Stomach (tissue), 8 donors: ENCODE measurements at regions not wholly inside any gene's neighbourhood (a gene's known extent, or its start where the extent isn't known, plus 50 kb on each side); places are given as distances from the start of the nearest gene placed in this dataset.

ENCODE experiments used
- DNase-seq, 2 donors: peaks; one replicate each; pipeline versions ENCODE4 v3.0.0 to v3.0.0-alpha.2; 2013 to 2019
- H3K27ac ChIP-seq, 5 donors: fragments of 200-600 bp in 4 of 5; sonication (generic) in 4 of 5; one replicate each; pipeline ENCODE4 v1.5.1; 2013 to 2019; ENCODE audit warnings: mild to moderate bottlenecking in 1 of 5, moderate library complexity in 1 of 5
- H3K27me3 ChIP-seq, 3 donors: fragments of 200-600 bp; sonication (generic); one replicate each; pipeline ENCODE4 v1.5.1; 2017 to 2019; ENCODE audit warnings: mixed run types in 1 of 3
- H3K36me3 ChIP-seq, 4 donors: fragments of 200-600 bp; sonication (generic); 1 replicate in 3 of 4; 2 replicates in 1 of 4; pipeline ENCODE4 v1.5.1; 2016 to 2019
- H3K4me1 ChIP-seq, 4 donors: fragments of 200-600 bp; sonication (generic); one replicate each; pipeline ENCODE4 v1.5.1; 2016 to 2019
- H3K4me3 ChIP-seq, 4 donors: fragments of 200-600 bp; sonication (generic) in 3 of 4; one replicate each; pipeline ENCODE4 v1.5.1; 2016 to 2019; ENCODE audit warnings: mild to moderate bottlenecking in 1 of 4
- H3K9me3 ChIP-seq, 4 donors: fragments of 200-600 bp; sonication (generic); one replicate each; pipeline ENCODE4 v1.5.1; 2016 to 2019
- EP300 ChIP-seq: sonication (generic); formaldehyde crosslinking; IDR thresholded peaks from one replicate; pipeline ENCODE4 v1.6.1; 2017; ENCODE audit warnings: antibody characterized with exemption
- POLR2A ChIP-seq, 4 donors: fragments of 450-650 bp; IDR thresholded peaks; one replicate each; pipeline ENCODE4 v1.6.1; 2016; ENCODE audit warnings: antibody characterized with exemption in 4 of 4, control low read depth in 2 of 4, mild to moderate bottlenecking in 1 of 4, moderate library complexity in 1 of 4
- POLR2AphosphoS5 ChIP-seq, 3 donors: sonication (generic); formaldehyde crosslinking; IDR thresholded peaks; one replicate each; pipeline ENCODE4 v1.6.1; 2016; ENCODE audit warnings: antibody characterized with exemption in 3 of 3
- WGBS, 5 donors: extraction: QIAGEN DNeasy Blood & Tissue Kit in 3 of 5; methylation state at CpG; one replicate each; pipeline versions ENCODE4 v1.1.5 to v1.1.7; 2013 to 2018; 5-methylcytosine and 5-hydroxymethylcytosine counted together
- intact Hi-C: fragments of 100-400 bp; cut with DNase I; formaldehyde crosslinking; loops from one replicate; pipeline ENCODE4 v1.15.1; 2023; ENCODE audit warnings: low total_unique reads
- TF ChIP-seq, protein P1 (sequence below), 7 experiments: fragments of 450-650 bp in 4 of 7; fragments of 200-600 bp in 3 of 7; sonication (generic) in 3 of 7; IDR thresholded peaks; one replicate each; pipeline ENCODE4 v1.5.1; 2016 to 2019; ENCODE audit warnings: antibody characterized with exemption in 7 of 7, control low read depth in 2 of 7, mild to moderate bottlenecking in 1 of 7
- donor health status: healthy with polysubstance abuse.
- donor health status: Bipolar disorder and iron deficiency.
- donor health status: healthy.

- no peaks in the 10 kb centered on the region for H3K9me3 ChIP-seq
- no peak overlapping the region for H3K27ac ChIP-seq
- TF ChIP-seq POLR2A (IDR thresholded peaks at IDR 0.05) (no peak), POLR2AphosphoS5 (IDR thresholded peaks at IDR 0.05) (no peak), EP300 (no peak)
- TF ChIP-seq, protein P1, sequence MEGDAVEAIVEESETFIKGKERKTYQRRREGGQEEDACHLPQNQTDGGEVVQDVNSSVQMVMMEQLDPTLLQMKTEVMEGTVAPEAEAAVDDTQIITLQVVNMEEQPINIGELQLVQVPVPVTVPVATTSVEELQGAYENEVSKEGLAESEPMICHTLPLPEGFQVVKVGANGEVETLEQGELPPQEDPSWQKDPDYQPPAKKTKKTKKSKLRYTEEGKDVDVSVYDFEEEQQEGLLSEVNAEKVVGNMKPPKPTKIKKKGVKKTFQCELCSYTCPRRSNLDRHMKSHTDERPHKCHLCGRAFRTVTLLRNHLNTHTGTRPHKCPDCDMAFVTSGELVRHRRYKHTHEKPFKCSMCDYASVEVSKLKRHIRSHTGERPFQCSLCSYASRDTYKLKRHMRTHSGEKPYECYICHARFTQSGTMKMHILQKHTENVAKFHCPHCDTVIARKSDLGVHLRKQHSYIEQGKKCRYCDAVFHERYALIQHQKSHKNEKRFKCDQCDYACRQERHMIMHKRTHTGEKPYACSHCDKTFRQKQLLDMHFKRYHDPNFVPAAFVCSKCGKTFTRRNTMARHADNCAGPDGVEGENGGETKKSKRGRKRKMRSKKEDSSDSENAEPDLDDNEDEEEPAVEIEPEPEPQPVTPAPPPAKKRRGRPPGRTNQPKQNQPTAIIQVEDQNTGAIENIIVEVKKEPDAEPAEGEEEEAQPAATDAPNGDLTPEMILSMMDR (IDR thresholded peaks at IDR 0.05): no peak
- peaks cover 0 to 31% (median 11%) of the 10 kb centered on the region in 3 donors for H3K27me3 ChIP-seq
- H3K36me3 ChIP-seq: no peaks in the 10 kb centered on the region
- intact Hi-C loops: no loop called here
- 79 to 90% (median 89%) methylated on average over 3 of the region's 3 CpGs for WGBS, 5 donors
- no peak overlapping the region for H3K4me3 ChIP-seq
- H3K4me1 ChIP-seq: no peaks in the 10 kb centered on the region
- no peak for DNase-seq
Observed at GRCh38 chr12:4969405-4969804, 59.7 kb downstream of the KCNA1 start.

DNA sequence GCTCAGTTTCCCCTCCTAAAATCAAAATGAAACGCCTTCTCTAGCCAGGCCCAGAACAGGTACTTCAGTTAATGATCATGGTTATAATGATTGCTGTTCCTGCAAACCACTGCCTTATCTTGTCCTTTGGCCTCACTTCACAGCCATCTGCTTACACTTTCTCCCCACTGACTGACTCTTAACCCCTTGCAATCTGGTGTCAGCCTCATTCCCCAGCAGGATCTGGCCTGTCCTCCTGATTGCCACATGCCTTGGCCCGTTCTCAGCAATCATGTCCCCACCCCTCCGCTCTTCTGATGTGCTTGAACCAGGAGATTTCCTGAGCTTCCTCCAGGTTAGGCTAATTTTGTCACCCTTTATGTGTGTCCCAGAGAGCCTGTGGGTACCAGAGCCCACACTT, 64.5 kb downstream of the KCNA1 start:
- Histone ChIP-seq H3K4me1 (no peaks in the 10 kb centered on the region), H3K27ac (no peak overlapping the region), H3K27me3 (peaks cover 0 to 29% (median 7%) of the 10 kb centered on the region in 3 donors), H3K36me3 (no peaks in the 10 kb centered on the region), H3K9me3 (no peaks in the 10 kb centered on the region), H3K4me3 (no peak overlapping the region)
- WGBS, 5 donors: 57 to 68% (median 64%) methylated on average over 3 of the region's 3 CpGs
- intact Hi-C loops: no loop called here
- DNase-seq: no peak
- TF ChIP-seq POLR2AphosphoS5 (IDR thresholded peaks at IDR 0.05) (no peak), POLR2A (IDR thresholded peaks at IDR 0.05) (no peak), EP300 (no peak)
- TF ChIP-seq, protein P1 (IDR thresholded peaks at IDR 0.05): no peak

GRCh38 chr12:4975574-4975973, 65.9 kb downstream of the KCNA1 start:
- Histone ChIP-seq H3K27me3 (peaks cover 0 to 34% (median 7%) of the 10 kb centered on the region in 3 donors), H3K9me3 (no peaks in the 10 kb centered on the region), H3K4me1 (no peaks in the 10 kb centered on the region), H3K27ac (no peak overlapping the region), H3K4me3 (no peak overlapping the region), H3K36me3 (no peaks in the 10 kb centered on the region)
- intact Hi-C loops: no loop called here
- DNase-seq: peak in 1 of 2 donors; percentile 47
- WGBS, 5 donors: 55 to 71% (median 65%) methylated on average over 12 of the region's 12 CpGs
- TF ChIP-seq POLR2AphosphoS5 (IDR thresholded peaks at IDR 0.05) (no peak), EP300 (no peak), POLR2A (IDR thresholded peaks at IDR 0.05) (no peak)
- TF ChIP-seq, protein P1 (IDR thresholded peaks at IDR 0.05): no peak

GRCh38 chr12:4977102-4977501, 66.6 kb upstream of the KCNA5 start:
- intact Hi-C loops: no loop called here
- Histone ChIP-seq H3K4me1 (no peaks in the 10 kb centered on the region), H3K27ac (no peak overlapping the region), H3K27me3 (peaks cover 0 to 37% (median 7%) of the 10 kb centered on the region in 3 donors), H3K4me3 (no peak overlapping the region), H3K9me3 (no peaks in the 10 kb centered on the region), H3K36me3 (no peaks in the 10 kb centered on the region)
- TF ChIP-seq, protein P1 (IDR thresholded peaks at IDR 0.05): no peak
- TF ChIP-seq EP300 (no peak), POLR2A (IDR thresholded peaks at IDR 0.05) (no peak), POLR2AphosphoS5 (IDR thresholded peaks at IDR 0.05) (no peak)
- 77 to 84% (median 81%) methylated on average over 9 to 10 of the region's 10 CpGs for WGBS, 5 donors
- DNase-seq: no peak
